C4-2B (cell line): ENCODE measurements at regions not wholly inside any gene's neighbourhood (a gene's known extent, or its start where the extent isn't known, plus 50 kb on each side); places are given as distances from the start of the nearest gene placed in this dataset.

Source experiments
- H3K27ac ChIP-seq: fragments of 450-650 bp; 2 replicates; pipeline ENCODE4 v1.5.1; 2017
- CTCF ChIP-seq: fragments of 450-650 bp; conservative IDR thresholded peaks from 2 replicates; pipeline ENCODE4 v1.5.1; 2017; ENCODE audit warnings: mild to moderate bottlenecking
- ZFX ChIP-seq: fragments of 450-650 bp; IDR thresholded peaks from 2 replicates; pipeline ENCODE4 v1.6.1; 2017

GRCh38 chr2:128838244-128838643 lies 519.6 kb upstream of the HS6ST1 start:
- no peak overlapping the region for H3K27ac ChIP-seq
- TF ChIP-seq ZFX (no peak), CTCF (no peak)

GRCh38 chr2:128841803-128842202 lies 523.1 kb upstream of the HS6ST1 start:
- TF ChIP-seq ZFX (no peak), CTCF (no peak)
- H3K27ac ChIP-seq = no peak overlapping the region

GRCh38 chr2:128867311-128867710 lies 548.6 kb upstream of the HS6ST1 start:
- H3K27ac ChIP-seq = no peak overlapping the region
- no peak for TF ChIP-seq ZFX

- TF ChIP-seq CTCF = no peak
- no peak for TF ChIP-seq ZFX
- H3K27ac ChIP-seq = no peak overlapping the region
Observed at GRCh38 chr2:128867936-128868636, 549.4 kb upstream of the HS6ST1 start.

GRCh38 chr2:128868686-128869551 lies 550.3 kb upstream of the HS6ST1 start:
- TF ChIP-seq CTCF (no peak), ZFX (no peak)
- no peak overlapping the region for H3K27ac ChIP-seq

- TF ChIP-seq CTCF = no peak
- no peak for TF ChIP-seq ZFX
- H3K27ac ChIP-seq = no peak overlapping the region
Observed at GRCh38 chr2:128874608-128875007, 555.9 kb upstream of the HS6ST1 start.

- no peak overlapping the region for H3K27ac ChIP-seq
- no peak for TF ChIP-seq CTCF
- no peak for TF ChIP-seq ZFX
Observed at GRCh38 chr2:128876986-128877983, 558.6 kb upstream of the HS6ST1 start.
